ENCODE measurements at regions not wholly inside any gene's neighbourhood (a gene's known extent, or its start where the extent isn't known, plus 50 kb on each side); places are given as distances from the start of the nearest gene placed in this dataset.
"Not testable (repeated sequence)": the region's sequence is repeated elsewhere in the genome, so short reads cannot be mapped to it uniquely, and the experiment has no call there.

- DNase-seq (ENCODE audit: low spot score): no peak
- H3K27ac Mint-ChIP-seq: no peak overlapping the region
- no peaks in the 10 kb centered on the region for H3K9me3 Mint-ChIP-seq
- H3K4me1 Mint-ChIP-seq (ENCODE audit: low read depth): no peaks in the 10 kb centered on the region
- H3K4me3 Mint-ChIP-seq: no peak overlapping the region
- no peaks in the 10 kb centered on the region for H3K27me3 Mint-ChIP-seq (ENCODE audit: insufficient read depth)
- intact Hi-C loops (cut with micrococcal nuclease): no loop called here
- H3K36me3 Mint-ChIP-seq (ENCODE audit: low read depth): no peaks in the 10 kb centered on the region
These were observed 197.6 kb upstream of the AVPR1A start for GRCh38 chr12:63348556-63348955.

- H3K36me3 Mint-ChIP-seq (ENCODE audit: low read depth); H3K4me1 Mint-ChIP-seq (ENCODE audit: low read depth); H3K9me3 Mint-ChIP-seq; H3K4me3 Mint-ChIP-seq; H3K27ac Mint-ChIP-seq; DNase-seq (ENCODE audit: low spot score); intact Hi-C loops (cut with micrococcal nuclease); H3K27me3 Mint-ChIP-seq (ENCODE audit: insufficient read depth): not testable (repeated sequence)
These were observed 186.2 kb upstream of the AVPR1A start for GRCh38 chr12:63337158-63337557.

GRCh38 chr12:63326260-63326659, 175.3 kb upstream of the AVPR1A start:
- no peak overlapping the region for H3K4me3 Mint-ChIP-seq
- H3K27ac Mint-ChIP-seq: no peak overlapping the region
- intact Hi-C loops (cut with micrococcal nuclease): no loop called here
- H3K4me1 Mint-ChIP-seq (ENCODE audit: low read depth): no peaks in the 10 kb centered on the region
- no peak for DNase-seq (ENCODE audit: low spot score)
- peaks cover 3% of the 10 kb centered on the region for H3K27me3 Mint-ChIP-seq (ENCODE audit: insufficient read depth)
- no peaks in the 10 kb centered on the region for H3K9me3 Mint-ChIP-seq
- no peaks in the 10 kb centered on the region for H3K36me3 Mint-ChIP-seq (ENCODE audit: low read depth)

GRCh38 chr12:63325757-63326156, 174.8 kb upstream of the AVPR1A start:
- DNase-seq (ENCODE audit: low spot score): no peak
- no peaks in the 10 kb centered on the region for H3K36me3 Mint-ChIP-seq (ENCODE audit: low read depth)
- no peaks in the 10 kb centered on the region for H3K9me3 Mint-ChIP-seq
- no peaks in the 10 kb centered on the region for H3K4me1 Mint-ChIP-seq (ENCODE audit: low read depth)
- H3K27ac Mint-ChIP-seq: no peak overlapping the region
- intact Hi-C loops (cut with micrococcal nuclease): no loop called here
- H3K4me3 Mint-ChIP-seq: no peak overlapping the region
- peaks cover 3% of the 10 kb centered on the region for H3K27me3 Mint-ChIP-seq (ENCODE audit: insufficient read depth)

GRCh38 chr12:63323942-63324341, 172.9 kb upstream of the AVPR1A start:
- DNase-seq (ENCODE audit: low spot score): no peak
- Mint-ChIP-seq H3K4me1 (ENCODE audit: low read depth) (no peaks in the 10 kb centered on the region), H3K9me3 (no peaks in the 10 kb centered on the region)

GRCh38 chr12:63321373-63321772, 170.4 kb upstream of the AVPR1A start:
- no peaks in the 10 kb centered on the region for H3K9me3 Mint-ChIP-seq
- H3K4me3 Mint-ChIP-seq: no peak overlapping the region

More at GRCh38 chr12:63323942-63324341, 172.9 kb upstream of the AVPR1A start:
- no peak overlapping the region for H3K4me3 Mint-ChIP-seq
- H3K27ac Mint-ChIP-seq: no peak overlapping the region
- intact Hi-C loops (cut with micrococcal nuclease): no loop called here
- no peaks in the 10 kb centered on the region for H3K36me3 Mint-ChIP-seq (ENCODE audit: low read depth)
- peaks cover 7% of the 10 kb centered on the region for H3K27me3 Mint-ChIP-seq (ENCODE audit: insufficient read depth)

GRCh38 chr12:63319936-63320633, 169.1 kb upstream of the AVPR1A start:
- peaks cover 7% of the 10 kb centered on the region for H3K27me3 Mint-ChIP-seq (ENCODE audit: insufficient read depth)
- no peak overlapping the region for H3K4me3 Mint-ChIP-seq
- no peaks in the 10 kb centered on the region for H3K9me3 Mint-ChIP-seq
- DNase-seq (ENCODE audit: low spot score): no peak
- H3K27ac Mint-ChIP-seq: no peak overlapping the region
- H3K36me3 Mint-ChIP-seq (ENCODE audit: low read depth): no peaks in the 10 kb centered on the region
- no peaks in the 10 kb centered on the region for H3K4me1 Mint-ChIP-seq (ENCODE audit: low read depth)
- intact Hi-C loops (cut with micrococcal nuclease): no loop called here

More at GRCh38 chr12:63321373-63321772, 170.4 kb upstream of the AVPR1A start:
- DNase-seq (ENCODE audit: low spot score): no peak
- H3K27ac Mint-ChIP-seq: no peak overlapping the region
- intact Hi-C loops (cut with micrococcal nuclease): no loop called here
- H3K27me3 Mint-ChIP-seq (ENCODE audit: insufficient read depth): peaks cover 7% of the 10 kb centered on the region
- H3K36me3 Mint-ChIP-seq (ENCODE audit: low read depth): no peaks in the 10 kb centered on the region
- H3K4me1 Mint-ChIP-seq (ENCODE audit: low read depth): no peaks in the 10 kb centered on the region

GRCh38 chr12:63319386-63319785, 168.4 kb upstream of the AVPR1A start:
- no peak overlapping the region for H3K27ac Mint-ChIP-seq
- intact Hi-C loops (cut with micrococcal nuclease): no loop called here
- peaks cover 7% of the 10 kb centered on the region for H3K27me3 Mint-ChIP-seq (ENCODE audit: insufficient read depth)

GRCh38 chr12:63318933-63319332, 167.9 kb upstream of the AVPR1A start:
- Mint-ChIP-seq H3K4me3 (no peak overlapping the region), H3K27me3 (ENCODE audit: insufficient read depth) (peaks cover 7% of the 10 kb centered on the region), H3K36me3 (ENCODE audit: low read depth) (no peaks in the 10 kb centered on the region), H3K9me3 (no peaks in the 10 kb centered on the region), H3K4me1 (ENCODE audit: low read depth) (no peaks in the 10 kb centered on the region), H3K27ac (no peak overlapping the region)
- no peak for DNase-seq (ENCODE audit: low spot score)
- intact Hi-C loops (cut with micrococcal nuclease): no loop called here

More at GRCh38 chr12:63319386-63319785, 168.4 kb upstream of the AVPR1A start:
- H3K4me1 Mint-ChIP-seq (ENCODE audit: low read depth): no peaks in the 10 kb centered on the region
- DNase-seq (ENCODE audit: low spot score): no peak
- H3K4me3 Mint-ChIP-seq: no peak overlapping the region
- no peaks in the 10 kb centered on the region for H3K36me3 Mint-ChIP-seq (ENCODE audit: low read depth)
- no peaks in the 10 kb centered on the region for H3K9me3 Mint-ChIP-seq

GRCh38 chr12:63318313-63318712, 167.3 kb upstream of the AVPR1A start:
- Mint-ChIP-seq H3K4me3 (no peak overlapping the region), H3K9me3 (no peaks in the 10 kb centered on the region), H3K36me3 (ENCODE audit: low read depth) (no peaks in the 10 kb centered on the region), H3K27me3 (ENCODE audit: insufficient read depth) (peaks cover 7% of the 10 kb centered on the region), H3K4me1 (ENCODE audit: low read depth) (no peaks in the 10 kb centered on the region), H3K27ac (no peak overlapping the region)
- DNase-seq (ENCODE audit: low spot score): no peak
- intact Hi-C loops (cut with micrococcal nuclease): no loop called here

- H3K9me3 Mint-ChIP-seq: no peaks in the 10 kb centered on the region
- H3K4me3 Mint-ChIP-seq: no peak overlapping the region
- no peaks in the 10 kb centered on the region for H3K36me3 Mint-ChIP-seq (ENCODE audit: low read depth)
- intact Hi-C loops (cut with micrococcal nuclease): no loop called here
- H3K27ac Mint-ChIP-seq: no peak overlapping the region
- no peaks in the 10 kb centered on the region for H3K4me1 Mint-ChIP-seq (ENCODE audit: low read depth)
- H3K27me3 Mint-ChIP-seq (ENCODE audit: insufficient read depth): peaks cover 7% of the 10 kb centered on the region
- no peak for DNase-seq (ENCODE audit: low spot score)
These were observed 166.9 kb upstream of the AVPR1A start for GRCh38 chr12:63317880-63318279.

GRCh38 chr12:63317286-63317846, 166.4 kb upstream of the AVPR1A start:
- no peak overlapping the region for H3K4me3 Mint-ChIP-seq
- no peak overlapping the region for H3K27ac Mint-ChIP-seq
- no peak for DNase-seq (ENCODE audit: low spot score)
- H3K4me1 Mint-ChIP-seq (ENCODE audit: low read depth): no peaks in the 10 kb centered on the region
- intact Hi-C loops (cut with micrococcal nuclease): no loop called here
- peaks cover 7% of the 10 kb centered on the region for H3K27me3 Mint-ChIP-seq (ENCODE audit: insufficient read depth)
- no peaks in the 10 kb centered on the region for H3K9me3 Mint-ChIP-seq
- no peaks in the 10 kb centered on the region for H3K36me3 Mint-ChIP-seq (ENCODE audit: low read depth)

- Mint-ChIP-seq H3K4me3 (no peak overlapping the region), H3K36me3 (ENCODE audit: low read depth) (no peaks in the 10 kb centered on the region), H3K27me3 (ENCODE audit: insufficient read depth) (no peaks in the 10 kb centered on the region), H3K9me3 (no peaks in the 10 kb centered on the region), H3K4me1 (ENCODE audit: low read depth) (no peaks in the 10 kb centered on the region), H3K27ac (no peak overlapping the region)
- DNase-seq (ENCODE audit: low spot score): no peak
- intact Hi-C loops (cut with micrococcal nuclease): no loop called here
These were observed 162.1 kb upstream of the AVPR1A start for GRCh38 chr12:63313139-63313538.

- no peaks in the 10 kb centered on the region for H3K36me3 Mint-ChIP-seq (ENCODE audit: low read depth)
- no peak for DNase-seq (ENCODE audit: low spot score)
- no peak overlapping the region for H3K4me3 Mint-ChIP-seq
- H3K9me3 Mint-ChIP-seq: no peaks in the 10 kb centered on the region
- H3K4me1 Mint-ChIP-seq (ENCODE audit: low read depth): no peaks in the 10 kb centered on the region
- no peak overlapping the region for H3K27ac Mint-ChIP-seq
- no peaks in the 10 kb centered on the region for H3K27me3 Mint-ChIP-seq (ENCODE audit: insufficient read depth)
- intact Hi-C loops (cut with micrococcal nuclease): no loop called here
These were observed 157.7 kb upstream of the AVPR1A start for GRCh38 chr12:63308671-63309070.

Data from activated T-helper 1 cell treated with anti-CD3 and anti-CD28 coated beads, Interleukin-12 subunit alpha, Interleukin-12 subunit beta, Interleukin-2, Interleukin-4 antibody, amounts not matched to agents 30 ng/mL and 10 ng/mL and 1 ng/mL, durations not matched to agents 14 hours and 24 hours and 36 hours (primary cell).